ENCODE measurements at regions not wholly inside any gene's neighbourhood (a gene's known extent, or its start where the extent isn't known, plus 50 kb on each side); places are given as distances from the start of the nearest gene placed in this dataset.

DNA sequence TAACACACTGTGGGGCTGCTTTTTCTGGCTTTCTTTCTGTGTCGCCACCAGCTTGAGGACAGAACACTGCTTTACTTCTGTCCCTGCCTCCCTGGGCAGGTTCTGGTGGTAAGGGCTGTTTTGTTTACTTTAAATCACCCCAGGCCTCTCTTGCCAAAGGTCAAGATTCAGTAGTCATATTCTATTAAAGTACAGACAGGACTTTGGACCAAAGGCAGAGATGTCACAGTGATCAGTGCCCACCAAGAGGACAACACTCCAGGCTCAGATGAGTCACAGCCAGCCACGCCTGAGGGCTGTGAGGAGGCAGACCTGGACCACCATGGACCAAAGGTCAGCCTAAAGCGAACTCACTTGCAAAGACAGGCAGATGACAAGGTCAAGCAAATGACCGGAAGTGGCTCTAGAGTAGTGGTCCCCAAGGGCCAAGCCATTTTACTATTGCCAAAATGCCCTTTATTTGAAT is 200.0 kb downstream of the RHOU start:
- Histone ChIP-seq H3K9me3 (no peaks in the 10 kb centered on the region), H3K4me3 (no peak overlapping the region), H3K36me3 (no peaks in the 10 kb centered on the region), H3K27ac (no peak overlapping the region), H3K27me3 (no peaks in the 10 kb centered on the region), H3K4me1 (peaks cover 16 to 18% of the 10 kb centered on the region in 2 donors)
- in situ Hi-C loops (cut with MboI; ENCODE audit: low sequenced_read_pairs in 4 of 4) = no loop called here
- intact Hi-C loops (cut with DNase I; ENCODE audit: low total_unique reads) = no loop called here
- ATAC-seq (no peak), DNase-seq (no peak)
- TF ChIP-seq CTCF (IDR thresholded peaks at IDR 0.05 in 4 of 5, conservative IDR thresholded peaks at IDR 0.05 in 1 of 5) = no peak
- TF ChIP-seq POLR2A (IDR thresholded peaks at IDR 0.05) = no peak

DNA sequence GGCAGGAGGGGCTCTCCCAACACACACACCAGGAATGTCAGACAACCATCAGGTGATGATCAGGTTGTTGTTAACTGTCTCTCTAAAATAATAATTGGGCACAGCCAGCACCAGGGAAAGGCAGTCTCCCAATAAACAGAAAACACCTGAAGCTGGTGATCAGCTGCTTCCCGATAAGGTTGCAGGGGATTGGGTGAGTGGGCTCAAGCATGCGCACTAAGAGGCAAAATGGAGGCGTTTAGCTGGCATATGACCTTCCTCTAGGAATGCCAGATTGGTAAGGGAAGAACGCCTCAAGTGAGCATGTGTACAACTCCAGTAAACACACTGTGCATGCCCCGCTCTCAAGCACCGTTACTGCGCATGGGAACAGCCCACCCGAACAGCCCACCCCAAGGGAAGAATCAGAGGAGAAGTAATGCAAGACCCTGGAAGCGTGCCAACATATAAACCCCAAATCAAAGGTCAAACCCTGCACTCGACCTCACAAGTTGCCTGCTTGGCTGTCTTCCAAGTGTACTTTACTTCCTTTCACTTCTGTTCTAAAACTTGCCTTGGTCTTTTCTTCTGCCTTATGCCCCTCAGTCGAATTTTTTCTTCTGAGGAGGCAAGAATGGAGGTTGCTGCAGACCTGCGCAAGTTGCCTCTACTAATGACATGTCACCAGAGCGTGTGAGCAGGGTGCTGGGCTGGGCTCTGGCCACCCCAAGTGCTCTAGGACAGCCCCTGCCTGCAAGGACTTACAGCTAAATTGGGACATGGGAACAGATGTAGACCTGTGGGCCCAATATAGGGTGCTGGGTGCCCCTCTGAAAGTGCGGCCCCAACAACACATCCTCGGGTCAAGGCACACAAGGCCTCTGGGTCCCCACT is 200.8 kb downstream of the RHOU start:
- H3K4me3 ChIP-seq = no peak overlapping the region
- ATAC-seq (no peak), DNase-seq (no peak)
- no peak overlapping the region for H3K27ac ChIP-seq
- no peak for TF ChIP-seq POLR2A (IDR thresholded peaks at IDR 0.05)
- TF ChIP-seq CTCF (IDR thresholded peaks at IDR 0.05 in 4 of 5, conservative IDR thresholded peaks at IDR 0.05 in 1 of 5) = no peak
- no peaks in the 10 kb centered on the region for H3K36me3 ChIP-seq
- peaks cover 11 to 18% of the 10 kb centered on the region in 2 donors for H3K4me1 ChIP-seq
- no peaks in the 10 kb centered on the region for H3K9me3 ChIP-seq
- no peaks in the 10 kb centered on the region for H3K27me3 ChIP-seq
- in situ Hi-C loops (cut with MboI; ENCODE audit: low sequenced_read_pairs in 4 of 4) = no loop called here
- intact Hi-C loops (cut with DNase I; ENCODE audit: low total_unique reads) = no loop called here

DNA sequence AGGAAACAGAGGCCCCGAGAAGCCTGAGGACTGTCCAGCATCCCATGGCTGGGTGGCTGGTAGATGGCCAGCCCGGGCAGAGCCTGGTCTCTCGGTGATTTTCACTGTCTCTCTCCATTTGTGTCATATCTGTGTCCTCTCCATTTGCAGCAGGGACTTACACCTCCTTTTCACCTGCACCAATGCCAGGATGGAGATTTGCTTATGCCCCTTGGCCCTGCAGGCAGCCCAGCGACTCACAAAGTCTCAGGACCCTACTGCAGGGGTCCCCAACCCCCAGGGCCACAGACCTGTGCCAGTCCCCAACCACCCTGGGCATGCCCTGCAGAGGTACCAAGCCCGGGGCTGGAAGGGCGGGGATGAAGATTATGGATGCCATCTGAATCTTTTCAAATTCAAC is 201.6 kb downstream of the RHOU start:
- H3K9me3 ChIP-seq = no peaks in the 10 kb centered on the region
- H3K27ac ChIP-seq = no peak overlapping the region
- H3K4me3 ChIP-seq = no peak overlapping the region
- in situ Hi-C loops (cut with MboI; ENCODE audit: low sequenced_read_pairs in 4 of 4) = no loop called here
- no peaks in the 10 kb centered on the region for H3K27me3 ChIP-seq
- TF ChIP-seq POLR2A (IDR thresholded peaks at IDR 0.05) (no peak), CTCF (IDR thresholded peaks at IDR 0.05 in 4 of 5, conservative IDR thresholded peaks at IDR 0.05 in 1 of 5) (no peak)
- ATAC-seq (no peak), DNase-seq (no peak)
- H3K4me1 ChIP-seq = peaks cover 11 to 18% of the 10 kb centered on the region in 2 donors
- intact Hi-C loops (cut with DNase I; ENCODE audit: low total_unique reads) = no loop called here
- H3K36me3 ChIP-seq = no peaks in the 10 kb centered on the region

GRCh38 chr1:228937351-228937750 is 202.1 kb downstream of the RHOU start:
- no peak for TF ChIP-seq CTCF (IDR thresholded peaks at IDR 0.05 in 4 of 5, conservative IDR thresholded peaks at IDR 0.05 in 1 of 5)
- TF ChIP-seq POLR2A (IDR thresholded peaks at IDR 0.05) = no peak
- in situ Hi-C loops (cut with MboI; ENCODE audit: low sequenced_read_pairs in 4 of 4) = no loop called here
- H3K27ac ChIP-seq = no peak overlapping the region
- intact Hi-C loops (cut with DNase I; ENCODE audit: low total_unique reads) = no loop called here
- H3K4me3 ChIP-seq = no peak overlapping the region
- no peak for ATAC-seq
- peaks cover 11 to 18% of the 10 kb centered on the region in 2 donors for H3K4me1 ChIP-seq
- DNase-seq = no peak
- H3K9me3 ChIP-seq = no peaks in the 10 kb centered on the region
- H3K27me3 ChIP-seq = no peaks in the 10 kb centered on the region
- no peaks in the 10 kb centered on the region for H3K36me3 ChIP-seq

All from gastrocnemius medialis (tissue), 4 donors.